ENCODE measurements at regions not wholly inside any gene's neighbourhood (a gene's known extent, or its start where the extent isn't known, plus 50 kb on each side); places are given as distances from the start of the nearest gene placed in this dataset.
"Not testable (repeated sequence)": the region's sequence is repeated elsewhere in the genome, so short reads cannot be mapped to it uniquely, and the experiment has no call there.

GRCh38 chr18:33821503-33821902 is 243.5 kb downstream of the ASXL3 start:
- Mint-ChIP-seq H3K4me3 (no peak overlapping the region), H3K27me3 (no peaks in the 10 kb centered on the region), H3K4me1 (no peaks in the 10 kb centered on the region), H3K9me3 (peaks cover 2 to 19% (median 11%) of the 10 kb centered on the region in 5 donors), H3K27ac (no peak overlapping the region), H3K36me3 (no peaks in the 10 kb centered on the region)
- DNase-seq = no peak
- Histone ChIP-seq H3K4me1 (ENCODE audit: insufficient read depth, low read length) (no peaks in the 10 kb centered on the region), H3K36me3 (ENCODE audit: insufficient read depth, low read length) (no peaks in the 10 kb centered on the region), H3K4me3 (ENCODE audit: low read length) (no peak overlapping the region), H3K27ac (ENCODE audit: low read depth, low read length) (no peak overlapping the region), H3K27me3 (ENCODE audit: insufficient read depth, low read length, poor library complexity, severe bottlenecking) (no peaks in the 10 kb centered on the region), H3K9me3 (ENCODE audit: low read length) (no peaks in the 10 kb centered on the region)
- ChIA-PET POLR2A (no interaction called here), CTCF (no interaction called here)

GRCh38 chr18:33820517-33821371 is 242.7 kb downstream of the ASXL3 start:
- Mint-ChIP-seq H3K36me3 (no peaks in the 10 kb centered on the region), H3K27me3 (no peaks in the 10 kb centered on the region), H3K4me3 (no peak overlapping the region), H3K27ac (no peak overlapping the region), H3K4me1 (no peaks in the 10 kb centered on the region), H3K9me3 (peaks cover 2 to 19% (median 8%) of the 10 kb centered on the region in 5 donors)
- H3K36me3 ChIP-seq (ENCODE audit: insufficient read depth, low read length) = no peaks in the 10 kb centered on the region
- no peaks in the 10 kb centered on the region for H3K27me3 ChIP-seq (ENCODE audit: insufficient read depth, low read length, poor library complexity, severe bottlenecking)
- no peak overlapping the region for H3K4me3 ChIP-seq (ENCODE audit: low read length)
- no peaks in the 10 kb centered on the region for H3K9me3 ChIP-seq (ENCODE audit: low read length)
- POLR2A ChIA-PET = no interaction called here
- H3K4me1 ChIP-seq (ENCODE audit: insufficient read depth, low read length) = no peaks in the 10 kb centered on the region
- DNase-seq = no peak
- CTCF ChIA-PET = no interaction called here
- H3K27ac ChIP-seq (ENCODE audit: low read depth, low read length) = no peak overlapping the region

GRCh38 chr18:33819692-33820343 is 241.8 kb downstream of the ASXL3 start:
- H3K27me3 Mint-ChIP-seq; H3K4me3 ChIP-seq (ENCODE audit: low read length); H3K27ac Mint-ChIP-seq; H3K4me3 Mint-ChIP-seq; H3K9me3 ChIP-seq (ENCODE audit: low read length); CTCF ChIA-PET; H3K27ac ChIP-seq (ENCODE audit: low read depth, low read length); DNase-seq; H3K4me1 Mint-ChIP-seq; POLR2A ChIA-PET; H3K4me1 ChIP-seq (ENCODE audit: insufficient read depth, low read length); H3K36me3 Mint-ChIP-seq; H3K36me3 ChIP-seq (ENCODE audit: insufficient read depth, low read length); H3K27me3 ChIP-seq (ENCODE audit: insufficient read depth, low read length, poor library complexity, severe bottlenecking): not testable (repeated sequence)
- peaks cover 2 to 17% (median 8%) of the 10 kb centered on the region in 5 donors for H3K9me3 Mint-ChIP-seq

GRCh38 chr18:33818145-33818544 is 240.1 kb downstream of the ASXL3 start:
- no peak overlapping the region for H3K27ac ChIP-seq (ENCODE audit: low read depth, low read length)
- no peak for DNase-seq
- no peaks in the 10 kb centered on the region for H3K4me1 ChIP-seq (ENCODE audit: insufficient read depth, low read length)
- Mint-ChIP-seq H3K4me1 (no peaks in the 10 kb centered on the region), H3K4me3 (no peak overlapping the region), H3K27ac (no peak overlapping the region), H3K36me3 (no peaks in the 10 kb centered on the region), H3K9me3 (peaks cover 2 to 23% (median 8%) of the 10 kb centered on the region in 5 donors), H3K27me3 (no peaks in the 10 kb centered on the region)
- H3K4me3 ChIP-seq (ENCODE audit: low read length) = no peak overlapping the region
- H3K9me3 ChIP-seq (ENCODE audit: low read length) = no peaks in the 10 kb centered on the region
- CTCF ChIA-PET = no interaction called here
- no peaks in the 10 kb centered on the region for H3K27me3 ChIP-seq (ENCODE audit: insufficient read depth, low read length, poor library complexity, severe bottlenecking)
- POLR2A ChIA-PET = no interaction called here
- H3K36me3 ChIP-seq (ENCODE audit: insufficient read depth, low read length) = no peaks in the 10 kb centered on the region

GRCh38 chr18:33817096-33817495 is 239.1 kb downstream of the ASXL3 start:
- Histone ChIP-seq H3K36me3 (ENCODE audit: insufficient read depth, low read length) (no peaks in the 10 kb centered on the region), H3K27ac (ENCODE audit: low read depth, low read length) (no peak overlapping the region), H3K4me3 (ENCODE audit: low read length) (no peak overlapping the region), H3K9me3 (ENCODE audit: low read length) (no peaks in the 10 kb centered on the region), H3K27me3 (ENCODE audit: insufficient read depth, low read length, poor library complexity, severe bottlenecking) (no peaks in the 10 kb centered on the region), H3K4me1 (ENCODE audit: insufficient read depth, low read length) (no peaks in the 10 kb centered on the region)
- Mint-ChIP-seq H3K4me3 (no peak overlapping the region), H3K27ac (no peak overlapping the region), H3K36me3 (no peaks in the 10 kb centered on the region), H3K27me3 (no peaks in the 10 kb centered on the region), H3K9me3 (peaks cover 2 to 23% (median 8%) of the 10 kb centered on the region in 5 donors), H3K4me1 (no peaks in the 10 kb centered on the region)
- POLR2A ChIA-PET = no interaction called here
- CTCF ChIA-PET = no interaction called here
- no peak for DNase-seq

- H3K9me3 ChIP-seq (ENCODE audit: low read length) = no peaks in the 10 kb centered on the region
- ChIA-PET CTCF (no interaction called here), POLR2A (no interaction called here)
- no peaks in the 10 kb centered on the region for H3K27me3 Mint-ChIP-seq
- no peak overlapping the region for H3K27ac Mint-ChIP-seq
- H3K36me3 ChIP-seq (ENCODE audit: insufficient read depth, low read length) = no peaks in the 10 kb centered on the region
- no peaks in the 10 kb centered on the region for H3K4me1 Mint-ChIP-seq
- no peaks in the 10 kb centered on the region for H3K27me3 ChIP-seq (ENCODE audit: insufficient read depth, low read length, poor library complexity, severe bottlenecking)
- peaks cover 0 to 2% (median 0%) of the 10 kb centered on the region in 3 donors for H3K36me3 Mint-ChIP-seq
- H3K4me3 ChIP-seq (ENCODE audit: low read length) = no peak overlapping the region
- H3K27ac ChIP-seq (ENCODE audit: low read depth, low read length) = no peak overlapping the region
- H3K9me3 Mint-ChIP-seq = peaks cover 2 to 13% (median 8%) of the 10 kb centered on the region in 5 donors
- no peak overlapping the region for H3K4me3 Mint-ChIP-seq
- no peaks in the 10 kb centered on the region for H3K4me1 ChIP-seq (ENCODE audit: insufficient read depth, low read length)
- no peak for DNase-seq
These were observed 236.5 kb downstream of the ASXL3 start for GRCh38 chr18:33814546-33814945.

GRCh38 chr18:33812186-33812585 is 234.2 kb downstream of the ASXL3 start:
- no peaks in the 10 kb centered on the region for H3K27me3 ChIP-seq (ENCODE audit: insufficient read depth, low read length, poor library complexity, severe bottlenecking)
- H3K4me1 ChIP-seq (ENCODE audit: insufficient read depth, low read length) = no peaks in the 10 kb centered on the region
- Mint-ChIP-seq H3K4me3 (no peak overlapping the region), H3K4me1 (no peaks in the 10 kb centered on the region), H3K9me3 (peaks cover 3 to 19% (median 6%) of the 10 kb centered on the region in 5 donors), H3K27me3 (no peaks in the 10 kb centered on the region), H3K27ac (no peak overlapping the region), H3K36me3 (peaks cover 0 to 2% (median 0%) of the 10 kb centered on the region in 3 donors)
- no peak overlapping the region for H3K4me3 ChIP-seq (ENCODE audit: low read length)
- no peak for DNase-seq
- ChIA-PET POLR2A (no interaction called here), CTCF (no interaction called here)
- no peaks in the 10 kb centered on the region for H3K36me3 ChIP-seq (ENCODE audit: insufficient read depth, low read length)
- no peak overlapping the region for H3K27ac ChIP-seq (ENCODE audit: low read depth, low read length)
- H3K9me3 ChIP-seq (ENCODE audit: low read length) = no peaks in the 10 kb centered on the region

GRCh38 chr18:33805592-33805991 is 227.6 kb downstream of the ASXL3 start:
- no peak overlapping the region for H3K4me3 Mint-ChIP-seq
- no peaks in the 10 kb centered on the region for H3K4me1 Mint-ChIP-seq
- Histone ChIP-seq H3K4me3 (ENCODE audit: low read length) (no peak overlapping the region), H3K9me3 (ENCODE audit: low read length) (no peaks in the 10 kb centered on the region), H3K36me3 (ENCODE audit: insufficient read depth, low read length) (no peaks in the 10 kb centered on the region), H3K27ac (ENCODE audit: low read depth, low read length) (no peak overlapping the region), H3K4me1 (ENCODE audit: insufficient read depth, low read length) (no peaks in the 10 kb centered on the region), H3K27me3 (ENCODE audit: insufficient read depth, low read length, poor library complexity, severe bottlenecking) (no peaks in the 10 kb centered on the region)
- ChIA-PET CTCF (no interaction called here), POLR2A (no interaction called here)
- no peaks in the 10 kb centered on the region for H3K27me3 Mint-ChIP-seq
- H3K27ac Mint-ChIP-seq = no peak overlapping the region
- peaks cover 0 to 2% (median 0%) of the 10 kb centered on the region in 3 donors for H3K36me3 Mint-ChIP-seq
- peaks cover 4 to 24% (median 7%) of the 10 kb centered on the region in 5 donors for H3K9me3 Mint-ChIP-seq
- no peak for DNase-seq
